Fibroblast of the conjunctiva (primary cell): ENCODE measurements at regions not wholly inside any gene's neighbourhood (a gene's known extent, or its start where the extent isn't known, plus 50 kb on each side); places are given as distances from the start of the nearest gene placed in this dataset.

Source experiments
- DNase-seq: peaks from one replicate; pipeline ENCODE4 v3.0.0-alpha.2; 2010; ENCODE audit warnings: low read depth

DNA sequence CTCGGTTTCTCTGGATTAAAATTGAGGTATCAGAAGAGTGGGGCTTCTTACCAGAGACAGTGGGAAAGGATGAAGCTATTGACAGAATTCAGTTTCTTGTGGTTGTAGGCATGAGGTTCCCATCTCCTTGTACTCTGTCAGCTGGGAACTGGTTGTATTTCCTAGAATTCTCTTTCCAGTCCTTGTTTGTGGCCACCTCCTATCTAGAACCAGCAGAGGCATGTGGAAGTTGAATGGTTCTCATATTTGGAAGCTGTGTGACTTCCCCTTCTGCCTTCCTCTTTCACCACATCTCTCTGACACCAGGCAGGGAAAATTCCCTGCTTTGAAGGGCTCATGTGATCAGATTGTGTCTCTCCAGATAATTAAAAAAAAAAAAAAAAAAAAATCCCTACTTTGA lies 457.7 kb upstream of the ADAMTS5 start:
- no peak for DNase-seq

DNA sequence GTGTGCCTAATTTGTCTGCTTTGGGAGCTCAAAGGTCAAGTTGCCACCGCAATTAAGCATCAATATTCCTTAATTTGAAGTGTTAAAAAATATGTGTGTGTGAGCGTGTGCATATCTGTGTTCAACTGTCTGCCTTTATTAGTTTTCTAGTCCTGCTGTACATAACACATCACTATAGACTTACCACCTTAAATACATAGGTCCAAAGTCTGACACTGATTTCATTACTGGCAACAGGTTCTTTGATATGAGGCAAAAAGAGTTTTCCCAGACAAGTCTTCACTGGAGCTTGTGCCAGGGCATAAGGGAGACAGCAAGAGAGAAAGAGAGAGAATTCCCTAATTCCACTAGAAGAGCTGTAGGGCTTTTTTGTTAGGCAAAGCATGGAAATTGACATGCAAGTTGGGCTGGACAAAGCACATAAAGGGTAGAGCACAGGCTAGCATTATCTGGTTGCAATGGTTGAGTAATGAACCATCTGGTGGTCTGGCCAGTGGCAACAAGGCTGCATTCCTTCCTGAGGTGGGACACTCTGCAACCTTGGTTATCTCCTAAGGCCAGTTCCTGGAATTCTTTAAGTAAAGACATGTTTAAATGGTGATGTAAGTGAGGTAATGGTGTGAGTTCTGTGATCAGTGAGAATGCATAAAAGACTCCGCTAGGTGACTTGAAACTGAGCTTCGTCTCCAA lies 457.2 kb upstream of the ADAMTS5 start:
- DNase-seq: no peak

DNA sequence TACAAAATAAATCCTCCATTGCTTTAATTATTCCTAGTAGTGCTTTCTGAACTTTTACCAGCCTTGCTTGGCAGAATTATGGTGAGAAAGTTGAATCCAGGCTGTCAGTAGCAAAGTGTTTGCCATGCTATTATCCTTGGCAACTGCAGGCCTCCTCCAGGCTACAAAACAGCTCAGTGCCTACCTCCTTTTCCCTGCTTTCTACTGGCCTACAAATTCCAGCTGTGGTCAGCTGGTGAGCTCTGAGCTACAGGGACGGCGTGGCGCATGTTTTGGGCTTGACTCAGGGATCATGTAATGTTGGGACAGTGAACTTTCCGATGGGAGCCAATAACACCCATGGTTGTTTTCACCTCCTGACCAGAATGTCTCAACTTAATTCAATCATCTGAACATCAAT lies 456.1 kb upstream of the ADAMTS5 start:
- DNase-seq: peak; percentile 66

DNA sequence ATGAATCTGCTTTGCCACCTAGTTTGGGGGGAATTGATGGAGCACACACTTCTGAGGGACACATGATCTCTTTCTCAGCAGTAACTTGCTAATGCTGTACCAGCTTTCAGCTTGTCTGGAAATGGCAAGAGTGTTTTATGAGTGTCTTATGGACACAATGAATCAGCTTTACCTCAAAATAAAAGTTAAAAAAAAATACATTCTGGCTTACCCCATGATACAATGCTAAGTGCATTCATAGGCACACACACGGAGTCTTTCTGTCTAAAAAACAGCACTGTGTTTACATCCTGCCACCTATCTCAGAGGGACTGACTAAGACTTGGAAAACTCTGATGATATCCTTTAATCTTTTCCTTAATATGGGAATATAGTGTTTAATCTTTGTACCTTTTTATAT lies 455.5 kb upstream of the ADAMTS5 start:
- no peak for DNase-seq

DNA sequence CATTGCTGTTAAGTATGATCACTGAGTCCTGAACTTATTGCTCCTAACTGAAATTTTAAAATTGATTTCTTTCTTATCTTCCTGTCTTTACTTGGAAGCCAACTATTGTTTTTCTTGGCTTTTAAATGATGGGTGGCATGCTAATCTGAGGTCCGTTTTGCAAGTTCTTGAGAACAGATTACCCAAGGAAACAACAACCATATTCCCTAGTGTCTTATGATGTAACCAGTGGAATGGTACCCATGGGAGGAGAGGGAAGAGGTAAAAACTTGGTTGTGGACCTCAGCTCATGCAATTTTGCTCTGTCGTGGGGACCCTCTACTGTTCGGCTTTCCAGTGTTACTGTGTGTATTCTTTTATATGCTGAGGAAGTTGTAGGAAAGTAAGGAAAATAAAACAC lies 454.8 kb upstream of the ADAMTS5 start:
- DNase-seq: no peak

DNA sequence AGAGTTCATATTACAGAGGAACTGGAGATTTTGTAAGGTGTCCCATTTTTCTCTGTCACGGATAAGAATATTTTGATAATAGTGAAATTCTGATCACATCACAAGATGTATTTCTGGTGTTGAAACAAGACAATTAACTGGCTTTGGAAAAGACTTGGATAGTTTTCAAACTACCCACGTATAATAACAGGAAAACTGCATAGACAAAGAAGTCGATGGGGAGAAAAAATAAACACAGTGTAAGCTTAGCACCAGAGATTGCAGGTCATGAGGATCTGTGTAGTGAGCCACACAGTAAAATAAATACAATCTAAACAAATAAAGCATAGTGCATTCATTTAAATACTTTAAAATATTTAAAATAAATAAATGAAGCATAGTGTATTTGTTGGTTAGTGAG lies 452.3 kb upstream of the ADAMTS5 start:
- no peak for DNase-seq

DNA sequence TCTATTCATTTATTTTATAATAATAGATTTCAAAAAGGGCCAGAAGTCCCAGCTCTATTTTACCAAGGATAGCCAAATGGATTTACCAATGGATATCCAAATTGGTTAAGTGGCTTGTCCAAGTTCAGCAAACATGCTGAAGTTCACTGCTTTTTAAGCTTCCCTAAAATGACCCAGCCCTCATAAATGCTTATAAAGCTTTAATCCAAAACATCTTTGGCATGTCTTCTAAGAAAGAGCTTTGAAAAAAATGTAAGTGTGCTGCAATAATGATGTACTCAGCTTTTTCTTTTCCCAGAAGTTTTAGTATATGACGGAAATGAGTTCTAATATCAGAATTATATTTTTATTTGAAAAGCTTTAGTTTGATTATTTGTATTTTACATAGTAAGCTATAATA lies 451.5 kb upstream of the ADAMTS5 start:
- DNase-seq: no peak

DNA sequence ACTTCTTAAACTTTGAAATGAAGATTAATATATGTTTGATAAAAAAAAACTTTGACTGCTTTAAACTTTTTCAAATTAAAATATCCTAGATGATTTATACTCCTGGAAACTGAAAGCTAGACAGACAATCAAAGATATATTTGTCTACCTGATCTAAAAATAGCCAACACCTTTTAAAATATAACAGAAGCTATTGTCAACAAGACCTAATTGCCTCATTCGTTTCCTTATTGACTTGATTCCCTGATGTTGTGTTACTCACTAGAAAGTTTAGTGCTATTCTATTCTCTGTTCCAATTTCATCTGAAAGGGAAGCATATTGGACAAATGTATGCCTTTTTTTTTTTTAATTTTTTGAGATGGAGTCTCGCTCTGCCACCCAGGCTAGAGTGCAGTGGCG lies 445.6 kb upstream of the ADAMTS5 start:
- DNase-seq: no peak

DNA sequence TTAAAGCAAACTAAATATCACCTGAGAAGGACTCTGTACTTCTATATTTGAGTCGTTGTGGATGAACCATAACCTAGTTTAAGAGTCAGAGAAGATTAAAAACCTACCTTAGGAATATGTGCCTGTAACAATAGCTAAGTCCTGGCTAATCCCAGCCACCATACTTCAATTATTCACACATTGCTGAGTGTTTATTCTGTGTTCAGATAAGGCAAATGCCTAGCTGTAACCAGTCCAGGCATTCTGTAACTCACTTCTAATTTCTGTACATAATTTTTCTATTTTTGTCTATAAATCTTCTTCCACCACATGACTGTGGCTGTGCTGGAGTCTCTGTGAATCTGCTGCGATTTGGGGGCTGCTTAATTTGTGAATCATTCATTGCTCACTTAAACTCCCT lies 441.9 kb upstream of the ADAMTS5 start:
- DNase-seq: no peak

DNA sequence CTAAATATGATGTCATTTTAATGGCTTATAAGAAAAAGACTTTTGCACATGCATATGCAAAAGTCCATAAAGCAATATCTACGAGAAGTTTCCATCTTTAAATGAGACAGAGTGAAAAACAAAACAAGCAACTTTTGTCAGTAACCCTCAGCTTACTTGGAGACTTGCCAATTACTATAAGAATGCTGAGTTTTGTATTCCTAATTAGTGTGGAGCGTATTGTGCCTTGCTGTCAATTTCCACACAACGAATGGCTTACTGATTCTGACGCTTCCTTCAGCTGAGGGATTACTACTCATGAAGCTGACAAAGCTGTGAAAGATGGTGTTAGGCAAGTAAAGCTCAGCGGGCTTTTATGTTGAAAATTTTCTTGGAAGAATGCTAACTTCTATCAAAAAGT lies 440.4 kb upstream of the ADAMTS5 start:
- DNase-seq: no peak

DNA sequence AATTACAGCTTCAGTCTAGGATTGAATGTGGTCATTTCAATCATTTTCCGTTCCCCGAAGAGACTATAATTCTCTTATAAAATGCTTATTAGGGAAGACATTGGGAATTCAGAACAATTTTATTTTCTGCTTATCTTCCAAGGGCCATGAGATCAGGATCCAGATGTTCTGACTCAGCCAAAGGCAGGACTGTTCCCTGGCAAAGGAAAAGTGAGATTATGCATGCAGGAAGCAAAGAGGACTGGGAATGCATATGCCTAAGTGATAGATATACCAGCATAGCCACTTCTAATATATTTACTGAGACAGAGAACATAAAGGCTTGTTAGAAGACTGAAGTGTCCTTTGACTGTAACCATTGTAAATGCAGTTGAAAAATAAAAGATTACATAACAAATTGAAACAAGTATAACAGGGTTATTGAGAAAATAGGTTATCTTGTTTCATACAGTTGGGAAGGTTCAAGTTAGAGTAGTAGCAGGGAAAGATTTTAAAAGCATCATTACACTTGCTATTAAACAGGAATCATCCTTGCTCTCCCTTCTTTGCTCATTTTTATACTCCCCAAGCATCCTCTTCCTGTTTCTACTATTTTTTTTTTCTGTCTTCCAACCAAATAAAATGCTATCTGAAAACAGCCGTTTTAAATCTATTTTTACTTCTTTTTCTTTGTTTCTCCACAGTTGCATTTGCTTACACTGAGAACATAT lies 439.6 kb upstream of the ADAMTS5 start:
- no peak for DNase-seq

DNA sequence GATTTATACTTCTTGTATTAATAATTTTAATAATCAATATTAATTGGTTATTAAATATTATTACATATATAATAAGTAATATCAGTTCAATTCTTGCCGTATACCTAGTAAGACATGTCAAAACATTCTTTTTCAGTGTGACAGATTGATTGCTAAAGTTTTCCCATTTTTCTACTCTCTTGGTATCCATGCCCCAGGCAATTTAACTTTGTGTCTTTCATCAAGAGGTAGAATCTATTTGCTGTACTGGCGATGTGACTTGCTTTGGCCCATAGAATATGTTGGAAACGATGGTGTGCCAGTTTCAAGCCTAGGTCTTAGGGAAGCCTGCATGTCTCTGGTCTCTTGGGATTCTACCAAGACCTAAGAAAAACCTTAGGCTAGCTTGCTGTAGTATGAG lies 436.1 kb upstream of the ADAMTS5 start:
- no peak for DNase-seq

DNA sequence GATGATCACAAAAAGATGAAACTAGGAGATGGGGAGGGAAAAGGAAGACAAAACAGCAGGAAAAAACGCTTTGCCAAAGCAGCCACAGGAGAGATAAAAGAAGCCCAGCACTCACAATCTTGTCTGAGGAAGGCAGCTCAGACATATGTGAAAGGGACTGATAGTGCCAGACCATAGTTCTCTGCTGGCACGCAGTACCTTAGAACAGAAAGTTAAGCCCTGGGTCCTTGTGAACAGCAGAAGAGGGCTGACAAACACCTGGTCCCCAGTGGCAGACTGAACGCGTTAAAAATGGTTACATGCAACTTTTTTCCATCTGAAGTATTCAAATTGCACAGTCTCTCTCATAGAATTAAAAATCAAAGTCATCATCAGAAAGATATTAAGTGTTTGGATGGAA lies 433.2 kb upstream of the ADAMTS5 start:
- DNase-seq: no peak

DNA sequence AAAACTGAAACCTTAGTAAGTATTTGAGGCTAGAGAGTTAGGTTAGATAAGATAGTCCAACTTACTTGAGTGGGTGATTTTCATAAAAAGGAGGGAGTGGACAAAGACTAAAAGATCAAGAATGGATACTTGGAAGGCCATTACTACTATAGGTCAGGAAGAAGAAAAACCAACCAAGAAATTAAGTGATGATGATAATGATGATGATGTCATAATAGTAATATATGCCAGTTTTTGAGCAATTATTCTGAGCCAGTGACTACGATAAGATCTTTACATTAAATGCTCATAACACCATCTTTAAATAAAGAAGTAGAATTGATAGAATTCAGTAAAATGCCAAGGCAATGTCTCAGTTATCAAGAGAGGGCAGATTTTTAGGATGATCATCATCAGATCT lies 430.7 kb upstream of the ADAMTS5 start:
- DNase-seq: no peak

DNA sequence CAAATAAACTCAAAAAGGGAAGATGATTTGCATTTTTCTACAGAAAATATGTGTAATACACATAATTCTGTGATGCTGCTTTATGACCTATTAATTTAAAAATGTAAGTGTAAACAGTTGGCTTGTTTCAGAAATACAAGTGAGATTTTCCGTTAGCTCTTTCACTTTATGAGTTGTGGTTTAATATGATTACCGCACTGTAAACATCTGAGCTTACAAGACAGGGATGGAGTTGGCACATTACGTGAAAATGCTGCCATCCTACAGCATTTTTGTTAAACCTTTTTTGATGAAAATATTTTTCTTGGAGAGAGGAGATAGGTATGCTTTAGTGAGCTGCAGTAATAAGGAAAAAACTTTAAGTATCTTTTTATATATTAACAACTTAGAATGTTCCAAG lies 426.8 kb upstream of the ADAMTS5 start:
- DNase-seq: no peak

DNA sequence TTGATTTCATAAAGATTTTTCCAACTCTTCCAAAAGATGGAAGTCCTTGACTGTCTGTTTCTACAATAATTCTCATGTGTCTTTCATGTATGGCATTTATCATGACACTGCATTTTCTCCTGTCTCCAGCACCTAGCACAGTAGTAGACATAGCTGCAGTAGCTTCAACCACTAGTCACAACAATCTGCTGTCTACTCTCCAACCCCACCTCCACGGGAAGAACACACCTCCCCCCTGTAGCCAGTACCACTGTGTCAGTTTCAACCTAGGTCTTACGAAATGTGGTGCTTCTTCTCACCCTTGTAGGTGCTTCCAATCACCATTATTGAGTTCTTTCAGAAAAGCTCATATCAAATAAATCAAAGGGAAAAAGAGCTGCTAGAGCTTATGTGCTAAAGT lies 425.1 kb upstream of the ADAMTS5 start:
- DNase-seq: no peak

DNA sequence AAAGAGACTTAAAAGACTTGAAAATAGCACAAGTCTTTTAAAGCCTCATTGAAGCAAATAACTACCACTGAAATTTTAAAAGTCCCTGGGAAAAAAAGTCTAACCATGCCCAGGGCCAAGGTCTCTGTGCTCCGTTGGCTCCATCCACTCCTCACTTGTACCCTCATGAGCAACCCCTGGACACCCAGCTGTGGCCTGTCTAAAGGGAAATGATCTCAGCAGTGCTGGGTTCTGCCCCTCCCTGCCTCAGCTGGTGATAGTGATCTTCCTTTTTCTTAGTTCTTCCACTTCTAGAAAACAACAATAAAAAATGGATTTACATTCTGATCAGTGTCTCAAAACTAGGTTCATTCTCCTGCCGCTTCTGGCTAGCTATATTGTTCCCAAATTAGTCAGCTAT lies 423.5 kb upstream of the ADAMTS5 start:
- DNase-seq: no peak

DNA sequence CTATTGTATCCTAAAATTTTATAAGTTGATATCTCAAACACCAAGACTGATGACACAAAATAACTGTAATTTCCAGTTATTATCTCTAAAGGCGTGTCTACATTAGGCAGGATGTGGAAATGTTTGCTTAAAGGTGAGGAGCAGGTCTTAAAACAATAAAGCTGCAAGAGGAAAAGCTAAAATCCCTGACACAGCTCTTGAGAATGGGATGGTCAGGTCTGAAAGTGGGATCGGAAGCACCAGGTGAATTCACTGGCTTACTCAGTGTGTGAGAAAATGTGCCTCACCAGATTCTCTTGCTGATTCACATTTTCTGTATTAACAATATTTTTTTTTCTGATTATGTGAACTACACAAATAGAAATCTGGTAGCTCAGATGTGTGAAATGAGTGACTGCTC lies 421.9 kb upstream of the ADAMTS5 start:
- DNase-seq: no peak

DNA sequence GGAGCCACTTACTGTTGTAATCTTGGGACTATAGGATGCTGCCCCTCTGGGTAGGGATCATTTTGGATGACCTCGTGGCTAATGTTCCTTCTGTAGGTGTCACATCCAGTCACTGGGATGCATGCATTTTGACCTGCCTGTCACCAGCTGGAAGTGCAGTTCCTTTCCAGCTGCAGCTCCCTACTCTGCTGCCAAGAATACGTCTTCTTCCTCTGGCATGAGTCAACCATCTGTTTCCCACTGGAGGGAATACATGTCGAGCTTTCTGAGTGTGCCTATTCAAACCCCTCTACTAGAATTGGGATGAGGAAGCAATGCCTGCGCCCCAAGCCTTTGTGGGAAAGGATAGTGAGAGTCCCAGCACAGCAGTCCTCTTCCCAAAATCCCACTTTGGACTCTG lies 415.5 kb upstream of the ADAMTS5 start:
- DNase-seq: no peak

DNA sequence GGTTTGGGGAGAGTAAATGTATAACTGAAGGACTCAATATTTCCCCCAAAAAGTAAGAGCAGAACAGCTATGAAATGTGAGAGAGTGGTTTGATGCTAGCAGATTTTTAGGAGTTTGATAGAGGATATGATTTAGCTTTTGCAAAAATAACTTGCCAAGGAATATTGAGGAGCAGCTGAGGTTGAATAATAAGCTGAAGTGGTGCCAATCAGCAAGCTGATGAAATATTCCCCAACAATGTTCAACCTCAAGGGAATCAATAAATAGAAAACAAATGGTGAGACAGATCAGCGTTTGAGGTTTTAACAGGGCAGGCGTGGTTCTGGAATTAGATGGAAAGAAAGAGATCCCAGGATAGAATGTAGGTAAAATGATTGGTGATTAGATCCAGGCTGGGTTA lies 413.4 kb upstream of the ADAMTS5 start:
- peak; percentile 58 for DNase-seq

DNA sequence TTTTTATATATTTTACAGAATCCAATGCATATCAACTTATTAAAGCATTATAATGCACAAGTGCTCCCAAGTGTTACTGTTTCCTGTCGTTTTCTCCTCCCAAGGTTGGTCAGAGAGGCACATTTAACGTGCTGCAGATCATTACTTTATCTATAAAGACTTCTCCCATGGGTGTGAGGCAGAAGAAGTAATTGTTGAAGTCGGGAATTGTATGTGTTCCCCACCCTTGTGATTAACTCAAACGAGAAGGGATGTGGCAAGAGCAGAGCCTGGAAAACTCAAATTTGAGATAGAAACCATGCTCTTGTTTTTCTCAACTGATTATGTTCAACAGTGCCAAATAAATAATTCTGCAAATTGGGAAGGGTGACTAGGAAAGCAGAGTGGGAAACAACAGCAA lies 412.5 kb upstream of the ADAMTS5 start:
- no peak for DNase-seq

DNA sequence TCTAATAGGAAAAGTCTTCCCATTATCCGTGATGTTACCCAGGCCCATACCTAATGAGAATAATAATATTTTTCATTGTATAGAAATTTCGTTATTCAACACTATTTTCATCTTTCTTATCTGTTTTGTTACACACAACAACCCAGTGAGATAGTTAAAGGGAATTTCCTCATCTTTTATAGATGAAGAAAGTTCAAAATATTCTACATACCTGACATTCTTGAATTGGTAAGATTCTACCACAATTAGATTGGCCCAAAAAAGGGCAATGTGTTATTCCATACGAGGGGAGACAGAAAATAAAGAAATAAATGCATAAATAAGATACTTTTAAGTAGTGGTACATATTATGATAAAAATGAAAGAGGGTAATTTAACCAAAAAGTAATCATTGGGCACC lies 405.5 kb upstream of the ADAMTS5 start:
- DNase-seq: no peak

DNA sequence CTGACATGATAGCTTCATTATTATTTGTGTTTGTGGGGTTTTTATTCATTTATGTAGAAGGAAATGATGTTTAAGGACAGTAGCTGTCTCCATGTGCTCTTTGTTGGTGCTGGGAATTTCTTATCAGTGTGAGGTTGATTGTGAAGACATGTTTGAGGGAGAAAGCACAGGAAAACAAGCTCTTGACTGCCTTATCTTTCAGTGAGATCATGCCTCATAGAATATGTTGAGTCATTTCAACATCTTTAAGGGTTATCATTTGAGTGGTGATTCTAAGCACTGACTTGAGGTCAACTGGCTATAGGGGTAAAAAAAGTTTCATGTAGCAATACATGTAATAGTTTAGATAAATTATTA lies 405.1 kb upstream of the ADAMTS5 start:
- DNase-seq: no peak
